ENCODE measurements at regions not wholly inside any gene's neighbourhood (a gene's known extent, or its start where the extent isn't known, plus 50 kb on each side); places are given as distances from the start of the nearest gene placed in this dataset.
A peak's percentile ranks its signal among the peaks of the same experiment; 100 is the strongest.

DNA sequence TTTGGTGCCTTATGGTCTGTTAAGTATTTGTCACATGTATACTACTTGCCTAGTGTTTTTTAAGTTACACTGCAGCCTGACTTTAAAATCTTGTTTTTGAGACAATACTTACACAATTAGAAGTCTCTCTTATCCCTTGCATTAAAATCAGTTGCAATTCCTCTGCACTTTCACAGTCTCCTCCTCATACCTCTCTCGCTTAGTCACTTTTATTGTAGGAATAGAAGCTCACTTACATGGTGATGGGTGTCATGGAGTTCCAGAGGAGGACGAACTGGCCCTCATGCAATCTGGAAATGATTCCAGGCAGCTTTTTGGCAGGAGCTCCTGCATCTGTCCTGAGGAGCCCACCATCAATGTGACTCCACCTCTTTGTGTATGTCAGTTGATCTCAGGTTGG is 238.4 kb upstream of the TBC1D5 start:
- Histone ChIP-seq H3K14ac (ENCODE audit: low read length) (no peak overlapping the region), H4K12ac (ENCODE audit: low read depth, low read length) (no peak overlapping the region), H2BK5ac (ENCODE audit: low read depth, low read length, poor library complexity) (no peak overlapping the region), H3K9ac (ENCODE audit: low read length) (no peak overlapping the region), H3K27me3 (ENCODE audit: insufficient read depth, low read length) (no peaks in the 10 kb centered on the region), H3K4me1 (ENCODE audit: control insufficient read depth in 1 of 2, insufficient read depth in 2 of 2, low read length in 2 of 2) (no peaks in the 10 kb centered on the region), H3K23ac (ENCODE audit: low read length) (no peak overlapping the region), H2BK120ac (ENCODE audit: insufficient read depth, low read length, poor library complexity) (no peak overlapping the region), H4K91ac (ENCODE audit: low read depth, low read length) (no peak overlapping the region), H2AFZ (ENCODE audit: insufficient read depth, low read length, poor library complexity) (no peak overlapping the region), H3K4me3 (ENCODE audit: low read depth, low read length) (no peak overlapping the region), H2AK5ac (ENCODE audit: low read length) (no peak overlapping the region), H3K27ac (ENCODE audit: low read depth, low read length) (no peak overlapping the region), H3K79me2 (ENCODE audit: control insufficient read depth, insufficient read depth, low read length, poor library complexity) (no peaks in the 10 kb centered on the region), H3K18ac (ENCODE audit: low read length) (no peak overlapping the region), H4K8ac (ENCODE audit: low read depth, low read length) (no peak overlapping the region), H3K79me1 (ENCODE audit: low read length) (no peaks in the 10 kb centered on the region), H3K4ac (ENCODE audit: low read depth, low read length) (no peak overlapping the region), H2BK12ac (ENCODE audit: low read length) (no peak overlapping the region), H3K4me2 (ENCODE audit: low read length) (no peak overlapping the region), H3K9me3 (ENCODE audit: insufficient read depth, low read depth, low read length) (no peaks in the 10 kb centered on the region), H3K36me3 (ENCODE audit: control insufficient read depth in 1 of 2, insufficient read depth in 2 of 2, low read length in 2 of 2) (no peaks in the 10 kb centered on the region)
- no CpG with 5 or more reads among the region's 2 CpGs for WGBS (ENCODE audit: extremely low coverage, insufficient coverage, insufficient read length)
- DNase-seq, result no peak

DNA sequence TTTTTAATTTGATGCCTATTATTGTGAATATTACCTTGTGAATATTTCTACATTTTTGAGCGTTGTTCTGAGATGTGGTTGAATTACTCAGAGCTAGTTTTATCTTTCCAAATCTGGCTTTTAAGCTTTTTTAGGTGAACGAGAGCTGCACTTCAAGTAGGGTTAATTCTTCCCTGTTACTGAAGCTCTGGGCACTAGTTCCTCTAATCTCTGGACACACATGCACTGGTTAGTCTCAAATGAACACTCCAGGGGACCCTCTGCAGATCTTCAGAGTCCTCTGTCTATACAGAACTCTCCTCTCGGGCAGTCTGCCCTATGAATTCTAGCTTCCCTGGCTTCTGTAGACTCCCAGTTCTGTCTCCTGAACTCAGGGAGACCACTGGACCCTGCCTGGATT is 237.5 kb upstream of the TBC1D5 start:
- no CpG with 5 or more reads among the region's 3 CpGs for WGBS (ENCODE audit: extremely low coverage, insufficient coverage, insufficient read length)
- Histone ChIP-seq H3K36me3 (ENCODE audit: control insufficient read depth in 1 of 2, insufficient read depth in 2 of 2, low read length in 2 of 2) (no peaks in the 10 kb centered on the region), H3K9me3 (ENCODE audit: insufficient read depth, low read depth, low read length) (no peaks in the 10 kb centered on the region), H3K9ac (ENCODE audit: low read length) (no peak overlapping the region), H3K79me2 (ENCODE audit: control insufficient read depth, insufficient read depth, low read length, poor library complexity) (no peaks in the 10 kb centered on the region), H3K14ac (ENCODE audit: low read length) (no peak overlapping the region), H3K27ac (ENCODE audit: low read depth, low read length) (no peak overlapping the region), H3K4me3 (ENCODE audit: low read depth, low read length) (no peak overlapping the region), H4K91ac (ENCODE audit: low read depth, low read length) (no peak overlapping the region), H3K4me1 (ENCODE audit: control insufficient read depth in 1 of 2, insufficient read depth in 2 of 2, low read length in 2 of 2) (no peaks in the 10 kb centered on the region), H3K18ac (ENCODE audit: low read length) (no peak overlapping the region), H3K23ac (ENCODE audit: low read length) (no peak overlapping the region), H2AFZ (ENCODE audit: insufficient read depth, low read length, poor library complexity) (no peak overlapping the region), H3K4me2 (ENCODE audit: low read length) (no peak overlapping the region), H4K12ac (ENCODE audit: low read depth, low read length) (no peak overlapping the region), H3K79me1 (ENCODE audit: low read length) (no peaks in the 10 kb centered on the region), H2AK5ac (ENCODE audit: low read length) (no peak overlapping the region), H2BK120ac (ENCODE audit: insufficient read depth, low read length, poor library complexity) (no peak overlapping the region), H3K4ac (ENCODE audit: low read depth, low read length) (no peak overlapping the region), H3K27me3 (ENCODE audit: insufficient read depth, low read length) (no peaks in the 10 kb centered on the region), H2BK12ac (ENCODE audit: low read length) (no peak overlapping the region), H2BK5ac (ENCODE audit: low read depth, low read length, poor library complexity) (no peak overlapping the region), H4K8ac (ENCODE audit: low read depth, low read length) (no peak overlapping the region)
- DNase-seq, result no peak

- Histone ChIP-seq H4K8ac (ENCODE audit: low read depth, low read length) (no peak overlapping the region), H2AFZ (ENCODE audit: insufficient read depth, low read length, poor library complexity) (no peak overlapping the region), H3K9me3 (ENCODE audit: insufficient read depth, low read depth, low read length) (no peaks in the 10 kb centered on the region), H3K9ac (ENCODE audit: low read length) (no peak overlapping the region), H3K79me2 (ENCODE audit: control insufficient read depth, insufficient read depth, low read length, poor library complexity) (no peaks in the 10 kb centered on the region), H2BK120ac (ENCODE audit: insufficient read depth, low read length, poor library complexity) (no peak overlapping the region), H3K27ac (ENCODE audit: low read depth, low read length) (no peak overlapping the region), H3K4me2 (ENCODE audit: low read length) (no peak overlapping the region), H2BK12ac (ENCODE audit: low read length) (no peak overlapping the region), H4K12ac (ENCODE audit: low read depth, low read length) (no peak overlapping the region), H3K4me1 (ENCODE audit: control insufficient read depth in 1 of 2, insufficient read depth in 2 of 2, low read length in 2 of 2) (no peaks in the 10 kb centered on the region), H3K36me3 (ENCODE audit: control insufficient read depth in 1 of 2, insufficient read depth in 2 of 2, low read length in 2 of 2) (no peaks in the 10 kb centered on the region), H2BK5ac (ENCODE audit: low read depth, low read length, poor library complexity) (no peak overlapping the region), H3K4ac (ENCODE audit: low read depth, low read length) (no peak overlapping the region), H3K4me3 (ENCODE audit: low read depth, low read length) (no peak overlapping the region), H3K18ac (ENCODE audit: low read length) (no peak overlapping the region), H3K79me1 (ENCODE audit: low read length) (no peaks in the 10 kb centered on the region), H3K23ac (ENCODE audit: low read length) (no peak overlapping the region), H4K91ac (ENCODE audit: low read depth, low read length) (no peak overlapping the region), H3K27me3 (ENCODE audit: insufficient read depth, low read length) (no peaks in the 10 kb centered on the region), H3K14ac (ENCODE audit: low read length) (no peak overlapping the region), H2AK5ac (ENCODE audit: low read length) (no peak overlapping the region)
- DNase-seq, result no peak
- WGBS (ENCODE audit: extremely low coverage, insufficient coverage, insufficient read length), result no CpG with 5 or more reads among the region's 2 CpGs
Observed at GRCh38 chr3:17979252-17979651, 236.8 kb upstream of the TBC1D5 start.

DNA sequence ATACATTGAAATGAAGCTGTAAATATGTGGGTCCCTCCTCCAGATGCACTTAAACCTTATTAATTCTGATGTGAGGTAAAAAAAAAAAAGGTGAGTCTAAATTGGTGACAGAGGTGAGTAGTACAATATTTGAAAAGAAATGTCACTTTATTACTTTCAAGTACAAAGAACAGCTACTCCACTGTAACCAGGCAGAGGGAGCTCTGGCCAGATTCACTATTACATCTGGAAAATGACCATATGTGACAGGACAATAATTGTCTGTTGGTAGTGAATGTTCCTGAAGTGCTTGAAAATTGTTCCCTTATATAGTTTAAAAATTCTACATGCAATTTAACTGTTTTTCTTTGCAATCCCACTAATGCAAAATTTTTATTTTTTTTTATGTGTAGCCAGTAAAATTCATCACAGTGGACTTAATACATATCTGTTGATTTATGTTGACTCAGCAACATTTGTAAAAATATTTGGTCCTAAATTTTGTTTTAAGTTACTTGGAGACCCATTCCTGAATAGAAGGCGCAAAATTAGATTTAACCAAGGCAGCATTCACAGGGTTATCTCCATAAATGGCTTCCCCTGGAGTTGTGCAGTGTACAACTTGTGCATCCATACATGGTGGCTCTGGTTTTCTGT is 231.9 kb upstream of the TBC1D5 start:
- Histone ChIP-seq H3K4ac (ENCODE audit: low read depth, low read length) (no peak overlapping the region), H3K9ac (ENCODE audit: low read length) (no peak overlapping the region), H2AK5ac (ENCODE audit: low read length) (no peak overlapping the region), H3K79me1 (ENCODE audit: low read length) (no peaks in the 10 kb centered on the region), H3K4me2 (ENCODE audit: low read length) (no peak overlapping the region), H3K18ac (ENCODE audit: low read length) (no peak overlapping the region), H3K27ac (ENCODE audit: low read depth, low read length) (no peak overlapping the region), H2BK5ac (ENCODE audit: low read depth, low read length, poor library complexity) (no peak overlapping the region), H2AFZ (ENCODE audit: insufficient read depth, low read length, poor library complexity) (no peak overlapping the region), H4K12ac (ENCODE audit: low read depth, low read length) (no peak overlapping the region), H3K4me1 (ENCODE audit: control insufficient read depth in 1 of 2, insufficient read depth in 2 of 2, low read length in 2 of 2) (no peaks in the 10 kb centered on the region), H2BK120ac (ENCODE audit: insufficient read depth, low read length, poor library complexity) (no peak overlapping the region), H3K4me3 (ENCODE audit: low read depth, low read length) (no peak overlapping the region), H3K23ac (ENCODE audit: low read length) (no peak overlapping the region), H3K27me3 (ENCODE audit: insufficient read depth, low read length) (no peaks in the 10 kb centered on the region), H2BK12ac (ENCODE audit: low read length) (no peak overlapping the region), H3K14ac (ENCODE audit: low read length) (no peak overlapping the region), H4K91ac (ENCODE audit: low read depth, low read length) (no peak overlapping the region), H4K8ac (ENCODE audit: low read depth, low read length) (no peak overlapping the region), H3K36me3 (ENCODE audit: control insufficient read depth in 1 of 2, insufficient read depth in 2 of 2, low read length in 2 of 2) (no peaks in the 10 kb centered on the region), H3K79me2 (ENCODE audit: control insufficient read depth, insufficient read depth, low read length, poor library complexity) (no peaks in the 10 kb centered on the region), H3K9me3 (ENCODE audit: insufficient read depth, low read depth, low read length) (no peaks in the 10 kb centered on the region)
- peak in 1 of 2 donors; percentile 6 for DNase-seq
- WGBS (ENCODE audit: extremely low coverage, insufficient coverage, insufficient read length), result no CpG with 5 or more reads among the region's 1 CpG
